H9 (cell line): ENCODE measurements at regions not wholly inside any gene's neighbourhood (a gene's known extent, or its start where the extent isn't known, plus 50 kb on each side); places are given as distances from the start of the nearest gene placed in this dataset.

Experiments
- DNase-seq: peaks from one replicate; pipeline ENCODE4 v3.0.0-alpha.2; 2017
- H2AFZ ChIP-seq: one replicate; pipeline ENCODE4 v1.6.1; 2013; ENCODE audit warnings: mild to moderate bottlenecking, low read length, control low read depth, moderate library complexity
- H2AK5ac ChIP-seq: 2 replicates; pipeline ENCODE4 v1.6.1; 2013; ENCODE audit warnings: low read length, control low read depth, mixed read lengths; ENCODE audit not compliant: insufficient read length
- H2BK120ac ChIP-seq: one replicate; pipeline ENCODE4 v1.6.1; 2013; ENCODE audit warnings: low read depth, mild to moderate bottlenecking, low read length, control low read depth, inconsistent platforms; ENCODE audit not compliant: poor library complexity, severe bottlenecking
- H2BK12ac ChIP-seq: 2 replicates; pipeline ENCODE4 v1.6.1; 2013; ENCODE audit warnings: low read length, control low read depth, mixed read lengths, low read depth; ENCODE audit not compliant: insufficient read length
- H2BK15ac ChIP-seq: 2 replicates; pipeline ENCODE4 v1.6.1; 2013; ENCODE audit warnings: low read depth, low read length, control low read depth
- H2BK20ac ChIP-seq: one replicate; pipeline ENCODE4 v1.6.1; 2013; ENCODE audit warnings: low read depth, mild to moderate bottlenecking, low read length, control low read depth, inconsistent platforms; ENCODE audit not compliant: poor library complexity, severe bottlenecking
- H2BK5ac ChIP-seq: 2 replicates; pipeline ENCODE4 v1.6.1; 2013; ENCODE audit warnings: low read length, control low read depth, mixed read lengths; ENCODE audit not compliant: insufficient read length
- H3K14ac ChIP-seq: 2 replicates; pipeline ENCODE4 v1.6.1; 2013; ENCODE audit warnings: low read length, control low read depth; ENCODE audit not compliant: insufficient read depth
- H3K18ac ChIP-seq: 2 replicates; pipeline ENCODE4 v1.6.1; 2013; ENCODE audit warnings: low read depth, mild to moderate bottlenecking, mixed read lengths, low read length, control low read depth; ENCODE audit not compliant: insufficient read length
- H3K23ac ChIP-seq: 2 replicates; pipeline ENCODE4 v1.6.1; 2013; ENCODE audit warnings: low read length, control low read depth, mixed read lengths, low read depth; ENCODE audit not compliant: insufficient read length
- H3K23me2 ChIP-seq: 2 replicates; pipeline ENCODE4 v1.6.1; 2013; ENCODE audit warnings: low read depth, mild to moderate bottlenecking, mixed read lengths, low read length, control low read depth; ENCODE audit not compliant: insufficient read length, poor library complexity, severe bottlenecking
- H3K27ac ChIP-seq: 2 replicates; pipeline ENCODE4 v1.5.1; 2013; ENCODE audit warnings: low read length, control low read depth, mixed read lengths, low read depth; ENCODE audit not compliant: insufficient read length
- H3K27me3 ChIP-seq: 2 replicates; pipeline ENCODE4 v1.6.1; 2013; ENCODE audit warnings: low read length, control low read depth, inconsistent platforms; ENCODE audit not compliant: insufficient read depth
- H3K4ac ChIP-seq: 2 replicates; pipeline ENCODE4 v1.6.1; 2013; ENCODE audit warnings: low read depth, mild to moderate bottlenecking, control low read depth, inconsistent platforms, low read length, moderate library complexity
- H3K4me1 ChIP-seq: 2 replicates; pipeline ENCODE4 v1.6.1; 2013; ENCODE audit warnings: low read length, control low read depth, inconsistent platforms; ENCODE audit not compliant: insufficient read depth
- H3K4me2 ChIP-seq: 2 replicates; pipeline ENCODE4 v1.6.1; 2013; ENCODE audit warnings: low read length, control low read depth, mixed read lengths; ENCODE audit not compliant: insufficient read length, insufficient read depth
- H3K56ac ChIP-seq: 2 replicates; pipeline ENCODE4 v1.6.1; 2013; ENCODE audit warnings: low read depth, mild to moderate bottlenecking, mixed read lengths, low read length, control low read depth; ENCODE audit not compliant: insufficient read length
- H3K79me1 ChIP-seq: 2 replicates; pipeline ENCODE4 v1.6.1; 2013; ENCODE audit warnings: low read depth, mild to moderate bottlenecking, moderate library complexity, low read length, control low read depth, inconsistent platforms; ENCODE audit not compliant: insufficient read depth, poor library complexity, severe bottlenecking
- H3K79me2 ChIP-seq: 2 replicates; pipeline ENCODE4 v1.6.1; 2013; ENCODE audit warnings: low read length, control low read depth, inconsistent platforms; ENCODE audit not compliant: insufficient read depth
- H3K9ac ChIP-seq: 2 replicates; pipeline ENCODE4 v1.6.1; 2013; ENCODE audit warnings: low read length, control low read depth, mixed read lengths; ENCODE audit not compliant: insufficient read length; ENCODE audit errors: extremely low read depth
- H3K9me3 ChIP-seq: one replicate; pipeline ENCODE4 v1.6.1; 2013; ENCODE audit warnings: low read depth, low read length, inconsistent platforms; ENCODE audit not compliant: control insufficient read depth
- H3T11ph ChIP-seq: one replicate; pipeline ENCODE4 v1.6.1; 2013; ENCODE audit warnings: mild to moderate bottlenecking, low read length, control low read depth, inconsistent platforms
- H4K20me1 ChIP-seq: one replicate; pipeline ENCODE4 v1.6.1; 2013; ENCODE audit not compliant: control insufficient read depth, insufficient read length, insufficient read depth
- H4K5ac ChIP-seq: 2 replicates; pipeline ENCODE4 v1.6.1; 2013; ENCODE audit warnings: low read depth, mild to moderate bottlenecking, mixed read lengths, low read length, control low read depth; ENCODE audit not compliant: insufficient read length
- H4K8ac ChIP-seq: replicated peaks from 2 replicates; pipeline ENCODE4 v1.6.1; 2013; ENCODE audit warnings: low read length, control low read depth, mixed read lengths, low read depth; ENCODE audit not compliant: insufficient read length
- H4K91ac ChIP-seq: 2 replicates; pipeline ENCODE4 v1.6.1; 2013; ENCODE audit warnings: low read depth, mild to moderate bottlenecking, moderate library complexity, mixed read lengths, low read length, control low read depth; ENCODE audit not compliant: insufficient read length
- H3K27ac Mint-ChIP-seq, 3 experiments: 2 replicates in 2 of 3; 3 replicates in 1 of 3; pipeline ENCODE4 v1.8.0; 2020 to 2021; ENCODE audit warnings: mixed read lengths in 3 of 3, mild to moderate bottlenecking in 1 of 3, moderate library complexity in 1 of 3
- H3K27me3 Mint-ChIP-seq: 2 replicates; pipeline ENCODE4 v1.8.0; 2021; ENCODE audit warnings: low read depth, mild to moderate bottlenecking, moderate library complexity, mixed read lengths
- H3K36me3 Mint-ChIP-seq, 3 experiments: 2 replicates in 2 of 3; 3 replicates in 1 of 3; pipeline ENCODE4 v1.8.0; 2020 to 2021; ENCODE audit warnings: low read depth in 3 of 3, mixed read lengths in 3 of 3; ENCODE audit not compliant: insufficient read depth in 1 of 3
- H3K4me1 Mint-ChIP-seq, 2 experiments: 2 replicates each; pipeline ENCODE4 v1.8.0; 2020; ENCODE audit warnings: mixed read lengths in 2 of 2
- H3K4me3 Mint-ChIP-seq, 2 experiments: 2 replicates in 1 of 2; 3 replicates in 1 of 2; pipeline ENCODE4 v1.8.0; 2020 to 2021; ENCODE audit warnings: mild to moderate bottlenecking in 2 of 2, mixed read lengths in 2 of 2, moderate library complexity in 1 of 2
- H3K9me3 Mint-ChIP-seq, 2 experiments: 2 replicates in 1 of 2; 3 replicates in 1 of 2; pipeline ENCODE4 v1.8.0; 2020; ENCODE audit warnings: mild to moderate bottlenecking in 2 of 2, mixed read lengths in 2 of 2, moderate library complexity in 1 of 2
- CTCF ChIP-seq: fragments of 200-600 bp; sonication (generic); conservative IDR thresholded peaks from 3 replicates; pipeline ENCODE4 v1.8.0; 2021; ENCODE audit warnings: antibody characterized with exemption, mild to moderate bottlenecking
- WGBS: extraction: QIAGEN DNeasy Blood & Tissue Kit; methylation state at CpG from one replicate; pipeline ENCODE4 v1.1.7; 2013; ENCODE audit warnings: missing lambda C conversion rate, low lambda C conversion rate, mixed read lengths; ENCODE audit not compliant: insufficient read length; ENCODE audit errors: extremely low coverage; 5-methylcytosine and 5-hydroxymethylcytosine counted together

- no peak for DNase-seq
- Histone ChIP-seq H3T11ph (no peak overlapping the region), H4K8ac (no peak overlapping the region), H4K91ac (no peak overlapping the region), H3K4me2 (no peak overlapping the region), H3K14ac (no peak overlapping the region), H2BK120ac (no peak overlapping the region), H3K9me3 (no peaks in the 10 kb centered on the region), H3K4ac (no peak overlapping the region), H3K79me1 (no peaks in the 10 kb centered on the region), H2BK15ac (no peak overlapping the region), H2BK5ac (no peak overlapping the region), H2BK20ac (no peak overlapping the region), H3K18ac (no peak overlapping the region), H3K27ac (no peak overlapping the region), H3K23me2 (no peaks in the 10 kb centered on the region), H3K27me3 (no peaks in the 10 kb centered on the region), H2AK5ac (no peak overlapping the region), H2BK12ac (no peak overlapping the region), H3K23ac (no peak overlapping the region), H3K4me1 (no peaks in the 10 kb centered on the region; the same call in 1 of the 2 replicates), H4K5ac (no peak overlapping the region), H2AFZ (no peak overlapping the region), H3K79me2 (no peaks in the 10 kb centered on the region), H3K56ac (no peak overlapping the region), H4K20me1 (no peaks in the 10 kb centered on the region), H3K9ac (no peak overlapping the region)
- no peak overlapping the region for H3K27ac Mint-ChIP-seq
- H3K4me1 Mint-ChIP-seq, result peaks cover 22 to 29% of the 10 kb centered on the region in 2 experiments
- peaks cover 19% of the 10 kb centered on the region for H3K27me3 Mint-ChIP-seq
- no peak overlapping the region for H3K4me3 Mint-ChIP-seq
- no peaks in the 10 kb centered on the region for H3K36me3 Mint-ChIP-seq
- WGBS, result no CpG with 5 or more reads among the region's 4 CpGs
- H3K9me3 Mint-ChIP-seq, result no peaks in the 10 kb centered on the region; a peak in 1 of 5 replicates
- no peak for TF ChIP-seq CTCF
These were observed 147.9 kb upstream of the ATP2B2 start for GRCh38 chr3:10653241-10653640.
